ENCODE measurements at regions not wholly inside any gene's neighbourhood (a gene's known extent, or its start where the extent isn't known, plus 50 kb on each side); places are given as distances from the start of the nearest gene placed in this dataset.

GRCh38 chr2:71778936-71779773 lies 325.8 kb downstream of the DYSF start:
- peak; percentile 22 for DNase-seq (ENCODE audit: low spot score)
- ATAC-seq = peak; percentile 53; the same call in 2 of the 3 replicates

More at GRCh38 chr2:71778936-71779773, 325.8 kb downstream of the DYSF start:
- Histone ChIP-seq H3K79me2 (replicated peaks; ENCODE audit: insufficient read depth) (no peaks in the 10 kb centered on the region), H3K27ac (ENCODE audit: low read depth) (no peak overlapping the region), H3K4me1 (ENCODE audit: insufficient read depth) (no peaks in the 10 kb centered on the region), H3F3A (replicated peaks; ENCODE audit: low read depth) (no peaks in the 10 kb centered on the region), H3K27me3 (ENCODE audit: insufficient read depth) (no peaks in the 10 kb centered on the region), H3K36me3 (ENCODE audit: insufficient read depth) (no peaks in the 10 kb centered on the region), H4K20me1 (replicated peaks; ENCODE audit: insufficient read depth) (no peaks in the 10 kb centered on the region), H2AFZ (peak overlapping the region; percentile 80), H3K9me2 (ENCODE audit: insufficient read depth) (no peaks in the 10 kb centered on the region), H3K4me3 (no peak overlapping the region), H3K4me2 (no peak overlapping the region)
- Mint-ChIP-seq H3K4me3 (no peak overlapping the region), H3K27ac (no peak overlapping the region), H3K9me3 (no peaks in the 10 kb centered on the region), H3K4me1 (no peaks in the 10 kb centered on the region), H3K27me3 (ENCODE audit: insufficient read depth, low read depth, poor library complexity) (peaks cover 2% of the 10 kb centered on the region), H3K36me3 (ENCODE audit: low read depth) (no peaks in the 10 kb centered on the region)
- no peak for TF ChIP-seq ZNF331 (CRISPR knock-in tag; IDR thresholded peaks at IDR 0.05; ENCODE audit: low read depth)
- TF ChIP-seq ZNF114 (CRISPR knock-in tag; IDR thresholded peaks at IDR 0.05) = no peak
- no peak for TF ChIP-seq JUNB (IDR thresholded peaks at IDR 0.05; ENCODE audit: unreplicated experiment)
- TF ChIP-seq, protein P1, sequence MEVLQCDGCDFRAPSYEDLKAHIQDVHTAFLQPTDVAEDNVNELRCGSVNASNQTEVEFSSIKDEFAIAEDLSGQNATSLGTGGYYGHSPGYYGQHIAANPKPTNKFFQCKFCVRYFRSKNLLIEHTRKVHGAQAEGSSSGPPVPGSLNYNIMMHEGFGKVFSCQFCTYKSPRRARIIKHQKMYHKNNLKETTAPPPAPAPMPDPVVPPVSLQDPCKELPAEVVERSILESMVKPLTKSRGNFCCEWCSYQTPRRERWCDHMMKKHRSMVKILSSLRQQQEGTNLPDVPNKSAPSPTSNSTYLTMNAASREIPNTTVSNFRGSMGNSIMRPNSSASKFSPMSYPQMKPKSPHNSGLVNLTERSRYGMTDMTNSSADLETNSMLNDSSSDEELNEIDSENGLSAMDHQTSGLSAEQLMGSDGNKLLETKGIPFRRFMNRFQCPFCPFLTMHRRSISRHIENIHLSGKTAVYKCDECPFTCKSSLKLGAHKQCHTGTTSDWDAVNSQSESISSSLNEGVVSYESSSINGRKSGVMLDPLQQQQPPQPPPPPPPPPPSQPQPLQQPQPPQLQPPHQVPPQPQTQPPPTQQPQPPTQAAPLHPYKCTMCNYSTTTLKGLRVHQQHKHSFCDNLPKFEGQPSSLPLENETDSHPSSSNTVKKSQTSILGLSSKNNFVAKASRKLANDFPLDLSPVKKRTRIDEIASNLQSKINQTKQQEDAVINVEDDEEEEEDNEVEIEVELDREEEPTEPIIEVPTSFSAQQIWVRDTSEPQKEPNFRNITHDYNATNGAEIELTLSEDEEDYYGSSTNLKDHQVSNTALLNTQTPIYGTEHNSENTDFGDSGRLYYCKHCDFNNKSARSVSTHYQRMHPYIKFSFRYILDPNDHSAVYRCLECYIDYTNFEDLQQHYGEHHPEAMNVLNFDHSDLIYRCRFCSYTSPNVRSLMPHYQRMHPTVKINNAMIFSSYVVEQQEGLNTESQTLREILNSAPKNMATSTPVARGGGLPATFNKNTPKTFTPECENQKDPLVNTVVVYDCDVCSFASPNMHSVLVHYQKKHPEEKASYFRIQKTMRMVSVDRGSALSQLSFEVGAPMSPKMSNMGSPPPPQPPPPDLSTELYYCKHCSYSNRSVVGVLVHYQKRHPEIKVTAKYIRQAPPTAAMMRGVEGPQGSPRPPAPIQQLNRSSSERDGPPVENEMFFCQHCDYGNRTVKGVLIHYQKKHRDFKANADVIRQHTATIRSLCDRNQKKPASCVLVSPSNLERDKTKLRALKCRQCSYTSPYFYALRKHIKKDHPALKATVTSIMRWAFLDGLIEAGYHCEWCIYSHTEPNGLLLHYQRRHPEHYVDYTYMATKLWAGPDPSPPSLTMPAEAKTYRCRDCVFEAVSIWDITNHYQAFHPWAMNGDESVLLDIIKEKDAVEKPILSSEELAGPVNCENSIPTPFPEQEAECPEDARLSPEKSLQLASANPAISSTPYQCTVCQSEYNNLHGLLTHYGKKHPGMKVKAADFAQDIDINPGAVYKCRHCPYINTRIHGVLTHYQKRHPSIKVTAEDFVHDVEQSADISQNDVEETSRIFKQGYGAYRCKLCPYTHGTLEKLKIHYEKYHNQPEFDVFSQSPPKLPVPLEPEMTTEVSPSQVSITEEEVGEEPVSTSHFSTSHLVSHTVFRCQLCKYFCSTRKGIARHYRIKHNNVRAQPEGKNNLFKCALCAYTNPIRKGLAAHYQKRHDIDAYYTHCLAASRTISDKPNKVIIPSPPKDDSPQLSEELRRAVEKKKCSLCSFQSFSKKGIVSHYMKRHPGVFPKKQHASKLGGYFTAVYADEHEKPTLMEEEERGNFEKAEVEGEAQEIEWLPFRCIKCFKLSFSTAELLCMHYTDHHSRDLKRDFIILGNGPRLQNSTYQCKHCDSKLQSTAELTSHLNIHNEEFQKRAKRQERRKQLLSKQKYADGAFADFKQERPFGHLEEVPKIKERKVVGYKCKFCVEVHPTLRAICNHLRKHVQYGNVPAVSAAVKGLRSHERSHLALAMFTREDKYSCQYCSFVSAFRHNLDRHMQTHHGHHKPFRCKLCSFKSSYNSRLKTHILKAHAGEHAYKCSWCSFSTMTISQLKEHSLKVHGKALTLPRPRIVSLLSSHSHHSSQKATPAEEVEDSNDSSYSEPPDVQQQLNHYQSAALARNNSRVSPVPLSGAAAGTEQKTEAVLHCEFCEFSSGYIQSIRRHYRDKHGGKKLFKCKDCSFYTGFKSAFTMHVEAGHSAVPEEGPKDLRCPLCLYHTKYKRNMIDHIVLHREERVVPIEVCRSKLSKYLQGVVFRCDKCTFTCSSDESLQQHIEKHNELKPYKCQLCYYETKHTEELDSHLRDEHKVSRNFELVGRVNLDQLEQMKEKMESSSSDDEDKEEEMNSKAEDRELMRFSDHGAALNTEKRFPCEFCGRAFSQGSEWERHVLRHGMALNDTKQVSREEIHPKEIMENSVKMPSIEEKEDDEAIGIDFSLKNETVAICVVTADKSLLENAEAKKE (CRISPR knock-in tag; IDR thresholded peaks at IDR 0.05) = no peak
- TF ChIP-seq STAT1 (IDR thresholded peaks at IDR 0.05; ENCODE audit: unreplicated experiment) = no peak
- TF ChIP-seq EZH2 (IDR thresholded peaks at IDR 0.05; ENCODE audit: low read depth, unreplicated experiment) = no peak
- no peak for TF ChIP-seq NANOG (IDR thresholded peaks at IDR 0.05; ENCODE audit: borderline replicate concordance)
- TF ChIP-seq POLR2AphosphoS5 (IDR thresholded peaks at IDR 0.05; ENCODE audit: low read depth) = no peak
- TF ChIP-seq, protein P2, sequence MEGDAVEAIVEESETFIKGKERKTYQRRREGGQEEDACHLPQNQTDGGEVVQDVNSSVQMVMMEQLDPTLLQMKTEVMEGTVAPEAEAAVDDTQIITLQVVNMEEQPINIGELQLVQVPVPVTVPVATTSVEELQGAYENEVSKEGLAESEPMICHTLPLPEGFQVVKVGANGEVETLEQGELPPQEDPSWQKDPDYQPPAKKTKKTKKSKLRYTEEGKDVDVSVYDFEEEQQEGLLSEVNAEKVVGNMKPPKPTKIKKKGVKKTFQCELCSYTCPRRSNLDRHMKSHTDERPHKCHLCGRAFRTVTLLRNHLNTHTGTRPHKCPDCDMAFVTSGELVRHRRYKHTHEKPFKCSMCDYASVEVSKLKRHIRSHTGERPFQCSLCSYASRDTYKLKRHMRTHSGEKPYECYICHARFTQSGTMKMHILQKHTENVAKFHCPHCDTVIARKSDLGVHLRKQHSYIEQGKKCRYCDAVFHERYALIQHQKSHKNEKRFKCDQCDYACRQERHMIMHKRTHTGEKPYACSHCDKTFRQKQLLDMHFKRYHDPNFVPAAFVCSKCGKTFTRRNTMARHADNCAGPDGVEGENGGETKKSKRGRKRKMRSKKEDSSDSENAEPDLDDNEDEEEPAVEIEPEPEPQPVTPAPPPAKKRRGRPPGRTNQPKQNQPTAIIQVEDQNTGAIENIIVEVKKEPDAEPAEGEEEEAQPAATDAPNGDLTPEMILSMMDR (conservative IDR thresholded peaks at IDR 0.05; ENCODE audit: low read depth in 2 of 2) = peak in 1 of 2 experiments; percentile 48; a peak in 2 of 4 replicates
